GM23248 (cell line): ENCODE measurements at regions not wholly inside any gene's neighbourhood (a gene's known extent, or its start where the extent isn't known, plus 50 kb on each side); places are given as distances from the start of the nearest gene placed in this dataset.

ENCODE experiments used
- DNase-seq: peaks from one replicate; pipeline ENCODE4 v3.0.0-alpha.2; 2015
- H2AFZ ChIP-seq: fragments of 200-600 bp; sonication (generic); 2 replicates; pipeline ENCODE4 v1.6.1; 2016; ENCODE audit warnings: antibody characterized with exemption
- H3F3A ChIP-seq: fragments of 200-600 bp; sonication (generic); 2 replicates; pipeline ENCODE4 v1.6.1; 2016; ENCODE audit warnings: mild to moderate bottlenecking, antibody characterized with exemption, mixed run types; ENCODE audit not compliant: insufficient read depth
- H3K27ac ChIP-seq: fragments of 200-600 bp; sonication (generic); 2 replicates; pipeline ENCODE4 v1.5.1; 2016; ENCODE audit warnings: mild to moderate bottlenecking
- H3K27me3 ChIP-seq: fragments of 200-600 bp; sonication (generic); replicated peaks from 2 replicates; pipeline ENCODE4 v1.6.1; 2016; ENCODE audit warnings: mild to moderate bottlenecking; ENCODE audit not compliant: insufficient read depth
- H3K36me3 ChIP-seq: fragments of 200-600 bp; sonication (generic); 2 replicates; pipeline ENCODE4 v1.6.1; 2016; ENCODE audit warnings: low read depth, mild to moderate bottlenecking
- H3K4me1 ChIP-seq: fragments of 200-600 bp; sonication (generic); 2 replicates; pipeline ENCODE4 v1.6.1; 2016; ENCODE audit warnings: mild to moderate bottlenecking; ENCODE audit not compliant: insufficient read depth
- H3K4me2 ChIP-seq: fragments of 200-600 bp; sonication (generic); one replicate; pipeline ENCODE4 v1.6.1; 2016; ENCODE audit warnings: mild to moderate bottlenecking; ENCODE audit not compliant: unreplicated experiment
- H3K4me3 ChIP-seq: fragments of 200-600 bp; sonication (generic); 2 replicates; pipeline ENCODE4 v1.5.1; 2016; ENCODE audit warnings: mild to moderate bottlenecking
- H3K79me2 ChIP-seq: fragments of 200-600 bp; sonication (generic); 2 replicates; pipeline ENCODE4 v1.6.1; 2016; ENCODE audit warnings: mild to moderate bottlenecking; ENCODE audit not compliant: insufficient read depth
- H3K9ac ChIP-seq: fragments of 200-600 bp; sonication (generic); 2 replicates; pipeline ENCODE4 v1.6.1; 2016; ENCODE audit warnings: mild to moderate bottlenecking
- H3K9me2 ChIP-seq: fragments of 200-600 bp; sonication (generic); 2 replicates; pipeline ENCODE4 v1.6.1; 2016; ENCODE audit warnings: mixed run types, mild to moderate bottlenecking, moderate library complexity; ENCODE audit not compliant: insufficient read depth
- H3K9me3 ChIP-seq: fragments of 200-600 bp; sonication (generic); one replicate; pipeline ENCODE4 v1.6.1; 2017; ENCODE audit warnings: low read depth
- H4K20me1 ChIP-seq: fragments of 200-600 bp; sonication (generic); 2 replicates; pipeline ENCODE4 v1.6.0; 2016; ENCODE audit not compliant: insufficient read depth
- EZH2 ChIP-seq: fragments of 200-600 bp; sonication (generic); IDR thresholded peaks from 2 replicates; pipeline ENCODE4 v1.6.1; 2018; ENCODE audit warnings: antibody characterized with exemption, mild to moderate bottlenecking; ENCODE audit not compliant: insufficient read depth, poor library complexity, severe bottlenecking
- EZH2phosphoT487 ChIP-seq: fragments of 200-600 bp; sonication (generic); IDR thresholded peaks from 2 replicates; pipeline ENCODE4 v1.6.1; 2018; ENCODE audit warnings: antibody characterized with exemption, moderate library complexity, mild to moderate bottlenecking, low read depth; ENCODE audit not compliant: insufficient read depth
- WGBS, 2 experiments: methylation state at CpG; one replicate each; pipeline ENCODE4 v1.1.6; 2015 to 2017; ENCODE audit warnings: low lambda C conversion rate in 2 of 2, low coverage in 1 of 2; ENCODE audit errors: missing lambda C conversion rate in 2 of 2; 5-methylcytosine and 5-hydroxymethylcytosine counted together
- in situ Hi-C: fragments of 300-500 bp; cut with MboI; formaldehyde crosslinking; loops from 2 replicates; pipeline ENCODE4 v1.15.0; 2020

GRCh38 chr6:144768551-144769075, 483.5 kb downstream of the UTRN start:
- Histone ChIP-seq H3F3A (no peaks in the 10 kb centered on the region), H3K27me3 (no peaks in the 10 kb centered on the region), H3K79me2 (no peaks in the 10 kb centered on the region), H3K4me2 (no peak overlapping the region), H3K9ac (no peak overlapping the region), H3K27ac (no peak overlapping the region), H3K36me3 (no peaks in the 10 kb centered on the region; the same call in 1 of the 2 replicates), H3K9me2 (no peaks in the 10 kb centered on the region), H3K9me3 (no peaks in the 10 kb centered on the region), H3K4me3 (no peak overlapping the region), H4K20me1 (no peaks in the 10 kb centered on the region), H2AFZ (no peak overlapping the region), H3K4me1 (no peaks in the 10 kb centered on the region)
- no peak for DNase-seq
- in situ Hi-C loops: no loop called here
- TF ChIP-seq EZH2 (no peak), EZH2phosphoT487 (no peak)

GRCh38 chr6:144769142-144769541, 484.0 kb downstream of the UTRN start:
- H3K27me3 ChIP-seq: no peaks in the 10 kb centered on the region
- H2AFZ ChIP-seq: no peak overlapping the region
- H4K20me1 ChIP-seq: no peaks in the 10 kb centered on the region
- no peaks in the 10 kb centered on the region for H3F3A ChIP-seq
- in situ Hi-C loops: no loop called here
- 52 to 55% methylated on average over 3 of the region's 3 CpGs for WGBS, 2 experiments
- no peaks in the 10 kb centered on the region for H3K79me2 ChIP-seq
- no peak for TF ChIP-seq EZH2phosphoT487
- no peak for TF ChIP-seq EZH2
- H3K9ac ChIP-seq: no peak overlapping the region
- no peak overlapping the region for H3K4me3 ChIP-seq
- H3K4me1 ChIP-seq: no peaks in the 10 kb centered on the region
- no peak for DNase-seq
- H3K27ac ChIP-seq: no peak overlapping the region
- no peaks in the 10 kb centered on the region for H3K9me3 ChIP-seq
- no peaks in the 10 kb centered on the region for H3K9me2 ChIP-seq
- H3K4me2 ChIP-seq: no peak overlapping the region
- H3K36me3 ChIP-seq: peaks cover under 1% of the 10 kb centered on the region; the same call in 1 of the 2 replicates

- H3K27me3 ChIP-seq: no peaks in the 10 kb centered on the region
- H3K79me2 ChIP-seq: no peaks in the 10 kb centered on the region
- H3F3A ChIP-seq: no peaks in the 10 kb centered on the region
- peaks cover 13% of the 10 kb centered on the region; the same call in 1 of the 2 replicates for H3K36me3 ChIP-seq
- no peak overlapping the region for H3K4me2 ChIP-seq
- no peak overlapping the region for H3K9ac ChIP-seq
- no peaks in the 10 kb centered on the region for H4K20me1 ChIP-seq
- DNase-seq: no peak
- in situ Hi-C loops: no loop called here
- H3K27ac ChIP-seq: no peak overlapping the region
- 95 to 98% methylated on average over 6 of the region's 6 CpGs for WGBS, 2 experiments
- H3K4me3 ChIP-seq: no peak overlapping the region
- no peaks in the 10 kb centered on the region for H3K9me2 ChIP-seq
- no peaks in the 10 kb centered on the region for H3K4me1 ChIP-seq
- H3K9me3 ChIP-seq: no peaks in the 10 kb centered on the region
- TF ChIP-seq EZH2phosphoT487: no peak
- TF ChIP-seq EZH2: no peak
- no peak overlapping the region for H2AFZ ChIP-seq
Observed at GRCh38 chr6:144776031-144776819, 491.1 kb downstream of the UTRN start.

- no peak for DNase-seq
Observed at GRCh38 chr6:144777249-144777648, 492.1 kb downstream of the UTRN start.

More at GRCh38 chr6:144777249-144777648, 492.1 kb downstream of the UTRN start:
- in situ Hi-C loops: no loop called here
- TF ChIP-seq EZH2phosphoT487 (no peak), EZH2 (no peak)
- no peaks in the 10 kb centered on the region for H3K79me2 ChIP-seq
- no peak overlapping the region for H3K4me3 ChIP-seq
- no peaks in the 10 kb centered on the region for H3K9me3 ChIP-seq
- peaks cover 13% of the 10 kb centered on the region; the same call in 1 of the 2 replicates for H3K36me3 ChIP-seq
- H3K27me3 ChIP-seq: no peaks in the 10 kb centered on the region
- H3F3A ChIP-seq: no peaks in the 10 kb centered on the region
- H3K9ac ChIP-seq: no peak overlapping the region
- no peaks in the 10 kb centered on the region for H3K9me2 ChIP-seq
- H3K27ac ChIP-seq: no peak overlapping the region
- H2AFZ ChIP-seq: no peak overlapping the region
- no peaks in the 10 kb centered on the region for H4K20me1 ChIP-seq
- no peak overlapping the region for H3K4me2 ChIP-seq
- H3K4me1 ChIP-seq: no peaks in the 10 kb centered on the region
